IPS DF 19.7 (cell line): ENCODE measurements at regions not wholly inside any gene's neighbourhood (a gene's known extent, or its start where the extent isn't known, plus 50 kb on each side); places are given as distances from the start of the nearest gene placed in this dataset.
A peak's percentile ranks its signal among the peaks of the same experiment; 100 is the strongest.

ENCODE experiments used
- DNase-seq: peaks from one replicate; pipeline ENCODE4 v3.0.0-alpha.2; 2013; ENCODE audit warnings: low read depth, low spot score

DNA sequence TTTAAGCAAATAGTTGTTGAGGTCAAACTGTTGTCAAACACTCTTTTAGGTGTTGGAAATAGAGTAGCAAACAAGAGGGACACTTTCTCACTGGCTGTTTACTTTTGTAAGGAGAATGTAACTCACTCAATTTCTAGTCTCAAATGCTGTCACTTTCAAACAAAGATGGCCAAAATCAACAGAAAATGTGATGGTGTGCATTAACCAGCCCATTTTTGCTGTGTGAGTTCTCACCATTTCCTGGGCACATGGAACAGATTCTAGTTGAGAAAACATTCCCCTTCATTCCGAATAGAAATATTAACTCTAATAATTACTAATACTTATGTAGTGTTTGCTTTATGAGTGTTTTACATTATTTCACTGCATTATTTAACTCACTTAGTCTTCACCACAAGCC, 128.2 kb upstream of the XYLT1 start:
- DNase-seq, result no peak

DNA sequence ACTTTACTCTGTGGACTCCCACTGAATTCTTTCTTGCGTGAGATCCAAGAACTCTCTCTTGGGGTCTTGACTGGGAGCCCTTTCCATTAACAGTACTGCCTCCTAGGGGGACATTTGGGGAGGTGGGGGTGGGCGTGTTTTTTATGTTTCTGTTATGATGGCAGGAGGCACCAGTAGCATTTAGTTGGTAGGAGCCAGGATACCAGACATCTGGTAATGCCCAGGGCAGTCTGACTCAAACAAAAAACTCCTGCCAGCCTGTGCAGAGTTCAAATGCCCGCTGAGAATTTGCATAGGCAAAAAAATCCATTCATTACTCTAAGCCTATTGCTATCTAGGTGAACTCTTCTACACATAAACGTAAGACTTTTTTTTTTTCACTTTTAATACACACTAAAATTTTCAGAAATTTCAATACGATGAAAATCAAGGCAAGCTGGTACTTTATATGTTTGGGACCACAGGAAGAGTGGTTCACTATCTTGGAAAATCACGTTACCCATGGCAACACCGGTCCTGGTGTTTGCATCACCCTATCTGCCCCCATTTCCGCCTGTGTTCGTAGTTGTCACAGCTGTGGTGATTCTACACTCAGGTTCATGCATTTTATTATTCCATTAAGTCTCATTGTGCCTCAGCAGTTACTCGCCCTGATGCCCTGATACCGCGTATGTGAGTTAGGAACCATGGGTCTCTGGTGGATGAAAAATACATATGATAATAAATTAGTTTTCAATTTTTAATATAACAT, 121.1 kb upstream of the XYLT1 start:
- DNase-seq, result no peak

GRCh38 chr16:17590711-17591654, 120.2 kb upstream of the XYLT1 start:
- DNase-seq, result no peak

DNA sequence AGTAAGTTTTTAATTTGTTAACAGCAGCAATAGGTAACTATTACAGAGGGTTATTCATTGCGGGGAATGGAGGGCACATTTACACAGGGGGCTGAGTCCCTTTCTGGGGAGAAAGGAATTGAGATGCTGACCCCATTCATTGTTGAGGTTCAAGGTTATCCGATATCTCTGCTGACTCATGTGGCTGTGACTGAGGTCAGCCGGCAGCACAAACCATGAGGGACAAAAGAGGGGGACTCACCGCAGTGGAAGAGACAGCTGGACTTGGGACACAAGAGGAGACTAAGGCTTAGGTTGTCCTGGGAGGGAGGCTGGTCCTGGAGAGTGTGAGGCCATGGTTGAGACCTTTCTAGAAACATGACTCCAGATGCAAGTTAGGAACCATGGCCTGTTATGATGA, 119.1 kb upstream of the XYLT1 start:
- DNase-seq, result no peak

DNA sequence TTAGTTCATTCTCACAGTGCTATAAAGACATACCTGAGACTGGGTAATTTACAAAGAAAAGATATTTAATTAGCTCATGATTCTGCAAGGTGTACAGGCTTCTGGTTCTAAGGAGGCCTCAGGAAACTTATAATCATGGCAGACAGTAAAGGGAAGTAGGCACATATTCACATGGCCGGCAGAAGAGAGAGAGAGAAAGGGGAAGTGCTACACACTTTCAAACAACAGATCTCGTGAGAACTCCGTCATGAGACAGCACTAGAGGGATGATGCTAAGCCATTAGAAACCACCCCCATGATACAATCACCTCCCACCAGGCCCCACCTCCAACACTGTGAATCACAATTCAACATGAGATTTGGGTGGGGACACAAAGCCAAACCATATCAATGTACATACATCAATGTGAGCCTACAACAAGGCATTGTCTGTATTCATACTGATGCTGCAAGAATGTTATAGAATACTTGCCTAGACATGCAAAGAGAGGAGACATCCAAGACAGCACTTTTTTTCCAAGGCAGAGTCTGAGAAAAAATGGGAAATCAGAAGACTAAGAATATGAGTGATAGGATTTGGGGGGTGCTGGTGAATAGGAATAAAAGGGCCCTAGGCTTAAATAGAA, 114.8 kb upstream of the XYLT1 start:
- no peak for DNase-seq

DNA sequence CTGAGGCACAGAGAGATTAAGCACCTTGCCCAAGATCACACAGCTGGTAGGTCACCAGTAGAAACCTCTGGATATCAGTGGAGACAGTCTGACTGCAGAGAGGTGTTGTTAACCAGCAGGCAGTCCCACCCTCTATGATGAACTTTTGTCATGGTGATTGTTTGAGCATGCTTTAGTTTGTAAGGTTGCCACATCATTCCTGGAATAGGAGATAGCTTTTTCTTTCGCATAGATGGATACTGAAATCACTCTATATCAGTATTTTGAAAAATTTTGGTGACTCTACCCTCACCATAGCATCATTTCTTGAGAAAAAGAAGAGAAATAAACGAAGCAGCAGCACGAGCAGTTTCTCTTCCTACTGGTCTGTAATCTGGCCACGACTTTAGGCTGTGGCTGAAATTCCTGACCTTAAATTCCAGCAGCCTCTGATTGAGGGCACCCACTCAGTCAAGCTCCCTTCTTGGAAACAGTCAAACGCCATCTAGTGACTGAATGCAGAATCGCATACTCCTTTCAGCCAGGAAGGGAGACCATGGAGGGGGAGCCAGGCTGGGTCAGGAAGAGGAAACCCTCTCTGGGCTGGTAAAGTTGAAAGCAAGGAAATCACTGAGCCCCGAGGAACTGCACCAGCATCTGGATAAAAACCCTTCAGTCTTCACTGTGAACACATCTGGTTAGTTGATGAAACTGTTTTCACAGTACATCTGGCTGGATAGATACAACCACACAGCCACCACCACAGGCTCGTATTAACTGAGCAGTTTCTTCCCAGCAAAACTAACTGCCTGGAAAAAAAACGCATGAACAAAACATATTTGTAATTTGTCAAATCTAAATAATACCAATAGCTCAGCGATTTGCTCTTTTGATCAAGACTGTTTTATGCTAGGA, 108.5 kb upstream of the XYLT1 start:
- peak; percentile 81 for DNase-seq

DNA sequence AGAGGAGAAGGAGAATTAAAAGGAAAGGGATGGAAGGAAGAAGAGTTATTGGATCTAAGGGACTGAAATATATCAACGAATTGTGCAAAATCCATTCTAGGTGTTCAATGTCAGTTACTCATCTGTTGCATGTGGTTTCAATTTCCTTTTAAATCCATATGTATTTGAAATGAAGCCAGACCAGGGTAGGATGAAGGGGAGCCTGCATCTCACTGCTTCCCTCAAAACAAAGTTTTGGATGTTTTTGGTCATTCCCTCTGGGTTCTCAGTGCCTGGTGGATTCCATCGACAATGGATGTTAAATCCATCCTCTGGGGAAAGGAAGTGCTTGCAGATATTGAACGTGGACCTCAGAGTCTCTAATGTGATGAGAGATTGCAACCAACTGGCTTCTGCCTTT, 103.5 kb upstream of the XYLT1 start:
- DNase-seq, result no peak

GRCh38 chr16:17572145-17572544, 101.4 kb upstream of the XYLT1 start:
- no peak for DNase-seq

- DNase-seq, result no peak
These were observed 100.8 kb upstream of the XYLT1 start for GRCh38 chr16:17571499-17572093.

GRCh38 chr16:17568239-17568638, 97.5 kb upstream of the XYLT1 start:
- no peak for DNase-seq

DNA sequence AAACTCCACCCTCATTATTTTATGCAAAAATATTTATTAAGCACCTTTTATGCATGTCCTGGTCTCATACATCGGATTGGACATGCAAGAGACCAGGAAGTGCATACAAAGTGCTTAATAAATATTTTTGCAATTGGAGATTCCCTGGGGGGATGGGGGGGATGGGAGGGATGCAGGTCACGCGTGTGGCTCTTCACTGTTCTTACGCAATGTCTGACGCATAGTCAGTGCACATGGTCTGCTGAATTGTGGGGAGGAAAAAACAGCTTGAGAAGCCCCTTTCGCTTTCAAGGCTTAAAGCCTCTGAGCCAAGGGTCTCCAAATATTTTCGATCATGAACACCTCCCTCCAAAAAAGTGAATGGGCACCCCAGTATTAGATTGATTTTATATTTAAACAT, 96.7 kb upstream of the XYLT1 start:
- DNase-seq, result no peak

DNA sequence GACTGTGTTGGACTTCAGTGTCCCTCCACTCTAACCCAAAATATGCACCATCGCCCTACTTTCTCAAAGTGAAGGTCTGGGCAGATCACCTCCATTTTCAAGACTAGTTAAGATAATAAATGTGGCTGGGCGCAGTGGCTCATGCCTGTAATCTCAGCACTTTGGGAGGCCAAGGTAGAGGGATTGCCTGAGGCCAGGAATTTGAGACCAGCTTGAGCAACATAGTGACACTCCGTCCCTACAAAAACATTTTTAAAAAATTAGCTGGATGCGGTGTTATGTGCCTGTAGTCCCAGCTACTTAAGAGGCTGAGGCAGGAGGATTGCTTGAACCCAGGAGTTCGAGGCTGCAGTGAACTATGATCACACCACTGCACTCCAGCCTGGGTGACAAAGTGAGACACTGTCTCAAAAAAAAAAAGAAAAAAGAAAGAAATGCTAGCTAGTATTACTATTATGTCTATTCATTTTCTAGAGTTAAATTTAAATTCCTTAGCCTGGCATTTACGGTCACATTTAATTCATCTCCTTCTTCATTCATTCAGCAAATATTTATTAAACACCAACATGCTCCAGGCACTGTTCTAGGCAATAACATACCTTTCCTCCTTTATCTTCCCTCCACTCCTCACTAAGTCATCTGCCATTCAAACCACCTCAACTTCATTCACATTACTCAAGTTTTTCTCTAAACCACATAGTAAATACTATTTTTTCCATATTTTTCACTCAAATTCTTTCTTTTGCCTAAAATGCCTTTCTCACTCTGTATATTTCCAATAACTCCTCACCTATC, 96.1 kb upstream of the XYLT1 start:
- DNase-seq, result no peak

DNA sequence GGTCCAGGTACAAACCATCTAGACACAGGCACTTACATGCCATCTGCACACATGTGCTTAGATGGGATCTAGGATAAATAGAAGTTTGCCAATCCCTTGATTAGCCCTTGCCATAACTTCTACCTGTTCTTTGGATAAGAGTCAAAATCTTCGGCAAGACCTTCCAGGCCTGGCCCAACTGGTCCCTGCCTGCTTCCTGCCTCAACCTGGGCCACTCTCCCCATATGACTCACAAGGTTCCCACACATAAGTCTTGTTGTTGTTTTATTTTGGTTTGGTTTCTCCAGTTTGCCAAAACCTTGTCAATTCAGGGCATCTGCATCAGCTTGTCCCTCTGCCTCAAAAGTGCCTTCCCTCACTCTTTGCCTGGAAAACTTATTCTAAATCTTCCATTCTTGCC, 95.3 kb upstream of the XYLT1 start:
- DNase-seq, result no peak

- DNase-seq, result no peak
These were observed 94.8 kb upstream of the XYLT1 start for GRCh38 chr16:17565605-17566004.

- DNase-seq, result no peak
These were observed 94.1 kb upstream of the XYLT1 start for GRCh38 chr16:17564856-17565255.

GRCh38 chr16:17563323-17564091, 92.7 kb upstream of the XYLT1 start:
- no peak for DNase-seq

GRCh38 chr16:17561056-17561455, 90.3 kb upstream of the XYLT1 start:
- DNase-seq, result no peak

- no peak for DNase-seq
These were observed 89.8 kb upstream of the XYLT1 start for GRCh38 chr16:17560548-17560947.

DNA sequence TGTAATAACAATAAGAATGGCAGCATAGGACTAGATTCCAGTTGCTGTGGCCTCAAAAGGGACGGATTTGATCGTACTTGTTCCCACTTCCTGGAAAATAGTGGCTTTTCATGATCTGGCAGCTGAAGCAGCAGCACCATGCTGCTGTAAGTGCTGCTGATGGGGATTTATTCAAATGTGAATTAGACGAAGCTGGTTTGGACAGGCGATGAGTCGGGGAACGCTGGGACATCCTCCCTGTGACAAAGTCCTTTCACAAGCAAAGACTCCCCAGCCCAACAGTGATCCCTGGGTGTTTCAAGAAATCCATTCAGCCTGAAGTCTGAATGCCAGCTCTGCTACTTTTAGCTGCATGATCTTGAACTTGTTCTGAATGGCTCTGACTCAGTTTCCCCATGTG, 88.6 kb upstream of the XYLT1 start:
- no peak for DNase-seq
